NB4 (cell line): ENCODE measurements at regions not wholly inside any gene's neighbourhood (a gene's known extent, or its start where the extent isn't known, plus 50 kb on each side); places are given as distances from the start of the nearest gene placed in this dataset.

Experiments used
- TF ChIP-seq, protein P1 (sequence below): IDR thresholded peaks from one replicate; pipeline ENCODE4 v1.5.1; 2012; ENCODE audit warnings: low read depth, low read length
- TF ChIP-seq, protein P2 (sequence below): IDR thresholded peaks from 2 replicates; pipeline ENCODE4 v1.6.1; 2011; ENCODE audit warnings: low read depth, low read length

DNA sequence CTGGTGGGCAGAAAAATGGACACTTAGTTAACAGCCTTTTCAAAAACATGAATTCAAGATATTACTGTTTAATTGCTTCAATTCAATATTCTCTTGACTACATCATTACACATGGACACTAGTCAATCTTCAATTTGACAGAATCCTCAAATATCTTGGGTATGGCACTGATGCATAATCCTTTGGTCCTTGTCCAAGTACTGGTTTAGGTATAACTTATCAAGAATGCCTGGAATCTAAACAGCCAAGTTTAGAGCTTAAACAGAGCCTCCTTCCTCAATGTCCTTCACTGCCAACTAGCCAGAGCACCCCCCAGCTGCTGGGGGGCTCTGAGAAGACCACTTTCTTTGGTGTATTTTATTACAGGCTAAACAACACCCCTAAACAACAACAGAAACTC is 61.6 kb upstream of the ERCC6L2 start:
- TF ChIP-seq, protein P1, sequence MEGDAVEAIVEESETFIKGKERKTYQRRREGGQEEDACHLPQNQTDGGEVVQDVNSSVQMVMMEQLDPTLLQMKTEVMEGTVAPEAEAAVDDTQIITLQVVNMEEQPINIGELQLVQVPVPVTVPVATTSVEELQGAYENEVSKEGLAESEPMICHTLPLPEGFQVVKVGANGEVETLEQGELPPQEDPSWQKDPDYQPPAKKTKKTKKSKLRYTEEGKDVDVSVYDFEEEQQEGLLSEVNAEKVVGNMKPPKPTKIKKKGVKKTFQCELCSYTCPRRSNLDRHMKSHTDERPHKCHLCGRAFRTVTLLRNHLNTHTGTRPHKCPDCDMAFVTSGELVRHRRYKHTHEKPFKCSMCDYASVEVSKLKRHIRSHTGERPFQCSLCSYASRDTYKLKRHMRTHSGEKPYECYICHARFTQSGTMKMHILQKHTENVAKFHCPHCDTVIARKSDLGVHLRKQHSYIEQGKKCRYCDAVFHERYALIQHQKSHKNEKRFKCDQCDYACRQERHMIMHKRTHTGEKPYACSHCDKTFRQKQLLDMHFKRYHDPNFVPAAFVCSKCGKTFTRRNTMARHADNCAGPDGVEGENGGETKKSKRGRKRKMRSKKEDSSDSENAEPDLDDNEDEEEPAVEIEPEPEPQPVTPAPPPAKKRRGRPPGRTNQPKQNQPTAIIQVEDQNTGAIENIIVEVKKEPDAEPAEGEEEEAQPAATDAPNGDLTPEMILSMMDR, result no peak
- TF ChIP-seq, protein P2, sequence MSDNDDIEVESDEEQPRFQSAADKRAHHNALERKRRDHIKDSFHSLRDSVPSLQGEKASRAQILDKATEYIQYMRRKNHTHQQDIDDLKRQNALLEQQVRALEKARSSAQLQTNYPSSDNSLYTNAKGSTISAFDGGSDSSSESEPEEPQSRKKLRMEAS, result no peak
